ENCODE measurements at regions not wholly inside any gene's neighbourhood (a gene's known extent, or its start where the extent isn't known, plus 50 kb on each side); places are given as distances from the start of the nearest gene placed in this dataset.

- TF ChIP-seq CTCF (IDR thresholded peaks at IDR 0.05) = no peak
- no peak overlapping the region for H3K4me3 ChIP-seq
- H3K27ac ChIP-seq = no peak overlapping the region
- DNase-seq (ENCODE audit: low spot score) = no peak
Observed at GRCh38 chrX:107574054-107574683, 54.1 kb upstream of the PRPS1 start.

GRCh38 chrX:107574711-107575110 is 53.6 kb upstream of the PRPS1 start:
- Histone ChIP-seq H3K4me3 (no peak overlapping the region), H3K27ac (no peak overlapping the region)
- DNase-seq (ENCODE audit: low spot score) = no peak
- TF ChIP-seq CTCF (IDR thresholded peaks at IDR 0.05) = no peak

- TF ChIP-seq CTCF (IDR thresholded peaks at IDR 0.05) = no peak
- H3K4me3 ChIP-seq = no peak overlapping the region
- no peak overlapping the region for H3K27ac ChIP-seq
- no peak for DNase-seq (ENCODE audit: low spot score)
Observed at GRCh38 chrX:107576392-107576791, 51.9 kb upstream of the PRPS1 start.

- DNase-seq (ENCODE audit: low spot score) = no peak
- H3K4me3 ChIP-seq = no peak overlapping the region
- no peak overlapping the region for H3K27ac ChIP-seq
- no peak for TF ChIP-seq CTCF (IDR thresholded peaks at IDR 0.05)
Observed at GRCh38 chrX:107576841-107577240, 51.5 kb upstream of the PRPS1 start.

GRCh38 chrX:107577933-107578332 is 50.4 kb upstream of the PRPS1 start:
- Histone ChIP-seq H3K4me3 (no peak overlapping the region), H3K27ac (no peak overlapping the region)
- no peak for DNase-seq (ENCODE audit: low spot score)
- no peak for TF ChIP-seq CTCF (IDR thresholded peaks at IDR 0.05)

All from coronary artery (tissue), 2 donors.